Sigmoid colon (tissue), 4 donors: ENCODE measurements at regions not wholly inside any gene's neighbourhood (a gene's known extent, or its start where the extent isn't known, plus 50 kb on each side); places are given as distances from the start of the nearest gene placed in this dataset.
"Not testable (repeated sequence)": the region's sequence is repeated elsewhere in the genome, so short reads cannot be mapped to it uniquely, and the experiment has no call there.

Experiments
- POLR2A ChIP-seq, 2 donors: fragments of 450-650 bp; IDR thresholded peaks; one replicate each; pipeline ENCODE4 v1.6.1; 2016; ENCODE audit warnings: antibody characterized with exemption in 2 of 2, mild to moderate bottlenecking in 2 of 2, moderate library complexity in 2 of 2
- POLR2AphosphoS5 ChIP-seq, 4 donors: sonication (generic); formaldehyde crosslinking; IDR thresholded peaks; one replicate each; pipeline ENCODE4 v1.6.1; 2017; ENCODE audit warnings: antibody characterized with exemption in 4 of 4
- TF ChIP-seq, protein P1 (sequence below), 4 experiments: fragments of 450-650 bp in 3 of 4; fragments of 200-600 bp in 1 of 4; IDR thresholded peaks; one replicate each; pipeline ENCODE4 v1.5.1; 2016 to 2019; ENCODE audit warnings: antibody characterized with exemption in 4 of 4, mild to moderate bottlenecking in 3 of 4, moderate library complexity in 2 of 4

DNA sequence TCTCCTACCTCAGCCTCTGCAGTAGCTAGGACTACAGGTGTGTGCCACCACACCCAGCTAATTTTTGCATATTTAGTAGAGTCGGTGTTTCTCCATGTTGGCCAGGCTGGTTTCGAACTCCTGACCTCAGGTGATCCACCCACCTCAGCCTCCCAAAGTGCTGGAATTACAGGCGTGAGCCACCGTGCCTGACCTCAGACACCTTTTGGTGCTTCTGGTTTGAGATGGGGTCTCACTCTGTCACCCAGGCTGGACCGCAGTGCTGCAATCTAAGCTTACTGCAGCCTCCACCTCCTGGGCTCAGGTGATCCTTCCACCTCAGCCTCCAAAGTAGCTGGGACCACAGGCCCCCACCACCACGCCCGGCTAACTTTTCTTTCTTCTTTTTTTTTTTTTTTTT, 144.6 kb downstream of the OR4M2 start:
- TF ChIP-seq, protein P1, sequence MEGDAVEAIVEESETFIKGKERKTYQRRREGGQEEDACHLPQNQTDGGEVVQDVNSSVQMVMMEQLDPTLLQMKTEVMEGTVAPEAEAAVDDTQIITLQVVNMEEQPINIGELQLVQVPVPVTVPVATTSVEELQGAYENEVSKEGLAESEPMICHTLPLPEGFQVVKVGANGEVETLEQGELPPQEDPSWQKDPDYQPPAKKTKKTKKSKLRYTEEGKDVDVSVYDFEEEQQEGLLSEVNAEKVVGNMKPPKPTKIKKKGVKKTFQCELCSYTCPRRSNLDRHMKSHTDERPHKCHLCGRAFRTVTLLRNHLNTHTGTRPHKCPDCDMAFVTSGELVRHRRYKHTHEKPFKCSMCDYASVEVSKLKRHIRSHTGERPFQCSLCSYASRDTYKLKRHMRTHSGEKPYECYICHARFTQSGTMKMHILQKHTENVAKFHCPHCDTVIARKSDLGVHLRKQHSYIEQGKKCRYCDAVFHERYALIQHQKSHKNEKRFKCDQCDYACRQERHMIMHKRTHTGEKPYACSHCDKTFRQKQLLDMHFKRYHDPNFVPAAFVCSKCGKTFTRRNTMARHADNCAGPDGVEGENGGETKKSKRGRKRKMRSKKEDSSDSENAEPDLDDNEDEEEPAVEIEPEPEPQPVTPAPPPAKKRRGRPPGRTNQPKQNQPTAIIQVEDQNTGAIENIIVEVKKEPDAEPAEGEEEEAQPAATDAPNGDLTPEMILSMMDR (IDR thresholded peaks at IDR 0.05) = not testable (repeated sequence)
- TF ChIP-seq POLR2A, POLR2AphosphoS5 (IDR thresholded peaks at IDR 0.05): not testable (repeated sequence)
